SK-N-MC (cell line): ENCODE measurements at regions not wholly inside any gene's neighbourhood (a gene's known extent, or its start where the extent isn't known, plus 50 kb on each side); places are given as distances from the start of the nearest gene placed in this dataset.

ENCODE experiments used
- EZH2 ChIP-seq: fragments of 200-600 bp; sonication (generic); IDR thresholded peaks from one replicate; pipeline ENCODE4 v1.6.1; 2017; ENCODE audit warnings: antibody characterized with exemption
- POLR2AphosphoS5 ChIP-seq: IDR thresholded peaks from 2 replicates; pipeline ENCODE4 v1.6.1; 2012; ENCODE audit warnings: mild to moderate bottlenecking, low read depth, low read length, borderline replicate concordance

GRCh38 chr2:13779996-13780395 is 852.5 kb upstream of the LRATD1 start:
- TF ChIP-seq EZH2 (no peak), POLR2AphosphoS5 (no peak)
